H1 (cell line): ENCODE measurements at regions not wholly inside any gene's neighbourhood (a gene's known extent, or its start where the extent isn't known, plus 50 kb on each side); places are given as distances from the start of the nearest gene placed in this dataset.

Experiments used
- CTCF ChIA-PET: fragments of 300-600 bp; sonication (Branson Sonifier 250); formaldehyde crosslinking; loops from one replicate; lab custom pipeline; 2021; ENCODE audit not compliant: partially characterized antibody; lab: Charles Lee
- POLR2A ChIA-PET: fragments of 300-600 bp; sonication (Branson Sonifier 250); formaldehyde crosslinking; loops from one replicate; lab custom pipeline; 2021; ENCODE audit warnings: inconsistent platforms; ENCODE audit not compliant: partially characterized antibody; lab: Charles Lee
- DNase-seq, 2 experiments: peaks; one replicate each; pipeline versions ENCODE4 v3.0.0 to v3.0.0-alpha.2; 2010 to 2022; ENCODE audit warnings: low spot score in 2 of 2, low read depth in 1 of 2, mixed read lengths in 1 of 2
- FAIRE-seq: peaks from 2 replicates; lab custom pipeline; 2011; peaks lifted over from hg19 to GRCh38; lab: Jason Lieb, UNC
- H2AFZ ChIP-seq: 2 replicates; pipeline ENCODE4 v1.8.1; 2012; ENCODE audit warnings: low read length, inconsistent platforms
- H2AK5ac ChIP-seq: 2 replicates; pipeline ENCODE4 v1.6.1; 2013; ENCODE audit warnings: low read depth, low read length
- H2BK120ac ChIP-seq: replicated peaks from 2 replicates; pipeline ENCODE3; 2013; ENCODE audit warnings: low read depth, low read length, inconsistent platforms
- H2BK12ac ChIP-seq: 2 replicates; pipeline ENCODE4 v1.6.1; 2013; ENCODE audit warnings: low read depth, low read length
- H2BK15ac ChIP-seq: 2 replicates; pipeline ENCODE4 v1.6.1; 2013; ENCODE audit warnings: low read length
- H2BK20ac ChIP-seq: 2 replicates; pipeline ENCODE4 v1.6.1; 2013; ENCODE audit warnings: low read length
- H2BK5ac ChIP-seq: 2 replicates; pipeline ENCODE4 v1.6.1; 2013; ENCODE audit warnings: low read depth, low read length
- H3K14ac ChIP-seq: 2 replicates; pipeline ENCODE4 v1.6.1; 2013; ENCODE audit warnings: inconsistent platforms; ENCODE audit not compliant: insufficient read length
- H3K18ac ChIP-seq: 2 replicates; pipeline ENCODE4 v1.6.1; 2013; ENCODE audit warnings: low read length; ENCODE audit errors: extremely low read depth
- H3K23ac ChIP-seq: 2 replicates; pipeline ENCODE4 v1.6.1; 2013; ENCODE audit warnings: inconsistent platforms; ENCODE audit not compliant: insufficient read length
- H3K23me2 ChIP-seq: 2 replicates; pipeline ENCODE4 v1.6.1; 2013; ENCODE audit warnings: low read depth, low read length
- H3K27ac ChIP-seq: 2 replicates; pipeline ENCODE4 v1.6.1; 2011; ENCODE audit warnings: low read depth, low read length, inconsistent platforms
- H3K27me3 ChIP-seq, 4 experiments: replicated peaks in 1 of 4; 1 replicate in 1 of 4; 2 replicates in 3 of 4; pipeline versions ENCODE4 v1.6.1 to v1.8.1; 2011 to 2013; ENCODE audit warnings: low read length in 3 of 4, mild to moderate bottlenecking in 3 of 4, inconsistent platforms in 2 of 4, mixed read lengths in 2 of 4, moderate library complexity in 1 of 4; ENCODE audit not compliant: control insufficient read depth in 3 of 4, insufficient read depth in 3 of 4; ENCODE audit errors: extremely low read depth in 1 of 4
- H3K36me3 ChIP-seq, 4 experiments: 2 replicates each; pipeline versions ENCODE4 v1.6.1 to v1.8.1; 2011 to 2013; ENCODE audit warnings: mild to moderate bottlenecking in 4 of 4, low read length in 3 of 4, moderate library complexity in 2 of 4, control low read depth in 1 of 4, inconsistent platforms in 1 of 4; ENCODE audit not compliant: insufficient read depth in 4 of 4, control insufficient read depth in 2 of 4
- H3K4ac ChIP-seq: replicated peaks from 2 replicates; pipeline ENCODE3; 2013; ENCODE audit warnings: low read length, low read depth, mixed read lengths, inconsistent platforms; ENCODE audit not compliant: insufficient read length
- H3K4me1 ChIP-seq, 4 experiments: replicated peaks in 1 of 4; 1 replicate in 1 of 4; 2 replicates in 3 of 4; pipeline versions ENCODE4 v1.6.1 to v1.8.1; 2011 to 2013; ENCODE audit warnings: low read length in 3 of 4, inconsistent platforms in 2 of 4, mixed read lengths in 1 of 4; ENCODE audit not compliant: insufficient read depth in 4 of 4, control insufficient read depth in 3 of 4
- H3K4me2 ChIP-seq, 2 experiments: 2 replicates each; pipeline versions ENCODE4 v1.6.1 to v1.8.1; 2011 to 2013; ENCODE audit warnings: low read depth in 2 of 2, low read length in 2 of 2, control low read depth in 1 of 2, inconsistent platforms in 1 of 2, mild to moderate bottlenecking in 1 of 2; ENCODE audit not compliant: insufficient read depth in 1 of 2
- H3K4me3 ChIP-seq, 4 experiments: fragments of 200-600, 300-600 bp in 1 of 4; sonication (generic), shearing (Covaris generic), sonication (Bioruptor Twin) in 1 of 4; 2 replicates each; pipeline versions ENCODE4 v1.5.1 to v1.8.1; 2011 to 2016; ENCODE audit warnings: low read length in 4 of 4, low read depth in 3 of 4, control low read depth in 2 of 4, inconsistent platforms in 2 of 4, mild to moderate bottlenecking in 2 of 4, mixed read lengths in 1 of 4, moderate library complexity in 1 of 4; ENCODE audit not compliant: insufficient read depth in 2 of 4; ENCODE audit errors: extremely low read depth in 1 of 4
- H3K56ac ChIP-seq: replicated peaks from 2 replicates; pipeline ENCODE3; 2013; ENCODE audit warnings: low read depth, mild to moderate bottlenecking, mixed read lengths, low read length, inconsistent platforms; ENCODE audit not compliant: insufficient read length
- H3K79me1 ChIP-seq: 2 replicates; pipeline ENCODE4 v1.6.1; 2013; ENCODE audit warnings: low read depth, low read length, control low read depth
- H3K79me2 ChIP-seq, 2 experiments: 2 replicates each; pipeline versions ENCODE4 v1.6.1 to v1.8.1; 2012 to 2013; ENCODE audit warnings: low read length in 2 of 2, mild to moderate bottlenecking in 2 of 2, inconsistent platforms in 1 of 2; ENCODE audit not compliant: insufficient read depth in 2 of 2, control insufficient read depth in 1 of 2
- H3K9ac ChIP-seq, 4 experiments: replicated peaks in 1 of 4; 1 replicate in 1 of 4; 2 replicates in 3 of 4; pipeline versions ENCODE4 v1.6.1 to v1.8.1; 2011 to 2013; ENCODE audit warnings: low read depth in 3 of 4, low read length in 3 of 4, control low read depth in 2 of 4, mild to moderate bottlenecking in 2 of 4, moderate library complexity in 2 of 4, inconsistent platforms in 1 of 4; ENCODE audit errors: extremely low read depth in 1 of 4
- H3K9me3 ChIP-seq, 2 experiments: 2 replicates each; pipeline versions ENCODE4 v1.6.1 to v1.8.1; 2012 to 2013; ENCODE audit warnings: mild to moderate bottlenecking in 2 of 2, moderate library complexity in 2 of 2, control low read depth in 1 of 2, inconsistent platforms in 1 of 2, low read depth in 1 of 2, low read length in 1 of 2, mixed read lengths in 1 of 2; ENCODE audit not compliant: insufficient read depth in 2 of 2
- H4K20me1 ChIP-seq, 2 experiments: replicated peaks in 1 of 2; 2 replicates each; pipeline versions ENCODE3 to v1.8.1; 2011 to 2013; ENCODE audit warnings: inconsistent platforms in 2 of 2, low read length in 2 of 2, mild to moderate bottlenecking in 1 of 2; ENCODE audit not compliant: insufficient read depth in 2 of 2, control insufficient read depth in 1 of 2
- H4K5ac ChIP-seq: 2 replicates; pipeline ENCODE4 v1.6.1; 2013; ENCODE audit warnings: low read length, low read depth, mixed read lengths, inconsistent platforms; ENCODE audit not compliant: insufficient read length
- H4K8ac ChIP-seq: 2 replicates; pipeline ENCODE4 v1.8.0; 2013; ENCODE audit warnings: mild to moderate bottlenecking, moderate library complexity, low read length, inconsistent platforms; ENCODE audit not compliant: insufficient read depth; ENCODE audit errors: extremely low read depth
- H4K91ac ChIP-seq: replicated peaks from 2 replicates; pipeline ENCODE3; 2013; ENCODE audit warnings: low read length, mixed read lengths, inconsistent platforms; ENCODE audit not compliant: insufficient read length
- CEBPB ChIP-seq: IDR thresholded peaks from 2 replicates; pipeline ENCODE4 v1.6.1; 2012; ENCODE audit warnings: low read depth, low read length
- HDAC2 ChIP-seq, 2 experiments: fragments of 300-600 bp in 1 of 2; sonication (generic) in 1 of 2; IDR thresholded peaks; 2 replicates each; pipeline ENCODE4 v1.6.1; 2011 to 2012; ENCODE audit warnings: low read depth in 2 of 2, low read length in 2 of 2, mild to moderate bottlenecking in 2 of 2, moderate library complexity in 2 of 2, borderline replicate concordance in 1 of 2, inconsistent platforms in 1 of 2
- KDM1A ChIP-seq: fragments of 200-600, 300-600 bp; sonication (generic); IDR thresholded peaks from 2 replicates; pipeline ENCODE4 v1.7.1; 2016; ENCODE audit warnings: mild to moderate bottlenecking, low read length, borderline replicate concordance
- SAP30 ChIP-seq: fragments of 300-600 bp; sonication (generic); IDR thresholded peaks from 2 replicates; pipeline ENCODE4 v1.7.1; 2012; ENCODE audit warnings: low read length, moderate library complexity, mild to moderate bottlenecking, inconsistent platforms; ENCODE audit not compliant: insufficient read depth, insufficient replicate concordance
- SIX5 ChIP-seq: IDR thresholded peaks from 2 replicates; pipeline ENCODE4 v1.6.1; 2011; ENCODE audit warnings: mild to moderate bottlenecking, low read depth, low read length
- WGBS, 2 experiments: shearing (Covaris generic) in 1 of 2; methylation state at CpG; one replicate each; pipeline versions ENCODE4 v1.1.6 to v1.1.7; 2013 to 2015; ENCODE audit warnings: low lambda C conversion rate in 2 of 2, mixed read lengths in 2 of 2, inconsistent platforms in 1 of 2, low coverage in 1 of 2, missing lambda C conversion rate in 1 of 2; ENCODE audit not compliant: insufficient replicate concordance in 2 of 2, insufficient coverage in 1 of 2, insufficient read length in 1 of 2; ENCODE audit errors: extremely low coverage in 1 of 2, missing lambda C conversion rate in 1 of 2; 5-methylcytosine and 5-hydroxymethylcytosine counted together
- TF ChIP-seq, protein P1 (sequence below): IDR thresholded peaks from 2 replicates; pipeline ENCODE4 v1.6.1; 2012; ENCODE audit warnings: inconsistent platforms

DNA sequence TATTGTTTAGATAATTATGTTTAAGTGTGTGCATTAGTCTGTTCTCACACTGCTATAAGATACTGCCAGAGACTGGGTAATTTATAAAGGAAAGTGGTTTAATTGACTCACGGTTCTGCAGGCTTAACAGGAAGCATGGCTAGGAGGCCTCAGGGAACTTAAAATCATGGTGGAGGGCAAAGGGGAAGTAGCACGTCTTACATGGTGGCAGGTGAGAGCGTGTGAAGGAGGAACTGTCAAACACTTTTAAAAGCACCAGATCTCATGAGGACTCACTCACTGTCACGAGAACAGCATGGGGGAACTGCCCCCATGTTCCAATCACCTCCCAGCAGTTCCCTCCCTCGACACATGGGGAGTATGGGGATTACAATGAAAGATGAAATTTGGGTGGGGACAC lies 203.5 kb upstream of the GOT2 start:
- no peak overlapping the region for H3K9ac ChIP-seq
- H3K23ac ChIP-seq: no peak overlapping the region
- H4K8ac ChIP-seq: no peak overlapping the region
- DNase-seq: no peak
- H2BK20ac ChIP-seq: no peak overlapping the region
- H3K27ac ChIP-seq: no peak overlapping the region
- H4K20me1 ChIP-seq: no peaks in the 10 kb centered on the region
- TF ChIP-seq SIX5 (no peak), HDAC2 (IDR thresholded peaks at IDR 0.05; ENCODE audit: borderline replicate concordance in 1 of 2, low read depth in 2 of 2, low read length in 2 of 2) (no peak), CEBPB (no peak), SAP30 (no peak), KDM1A (no peak)
- TF ChIP-seq, protein P1, sequence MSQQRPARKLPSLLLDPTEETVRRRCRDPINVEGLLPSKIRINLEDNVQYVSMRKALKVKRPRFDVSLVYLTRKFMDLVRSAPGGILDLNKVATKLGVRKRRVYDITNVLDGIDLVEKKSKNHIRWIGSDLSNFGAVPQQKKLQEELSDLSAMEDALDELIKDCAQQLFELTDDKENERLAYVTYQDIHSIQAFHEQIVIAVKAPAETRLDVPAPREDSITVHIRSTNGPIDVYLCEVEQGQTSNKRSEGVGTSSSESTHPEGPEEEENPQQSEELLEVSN: no peak
- no peaks in the 10 kb centered on the region for H3K27me3 ChIP-seq
- no peak overlapping the region for H3K18ac ChIP-seq
- H4K91ac ChIP-seq: no peak overlapping the region
- H2AFZ ChIP-seq: no peak overlapping the region
- H3K4me1 ChIP-seq: peaks cover 0 to 9% (median 1%) of the 10 kb centered on the region in 4 experiments; a peak in 5 of 7 replicates
- WGBS, 2 experiments: 89% methylated on average over 5 of the region's 5 CpGs; no CpG with 5 or more reads in 1 of the 2 experiments
- no peaks in the 10 kb centered on the region for H3K79me2 ChIP-seq
- H3K14ac ChIP-seq: no peak overlapping the region
- H2BK15ac ChIP-seq: no peak overlapping the region
- no peak overlapping the region for H3K56ac ChIP-seq
- no peaks in the 10 kb centered on the region for H3K79me1 ChIP-seq
- H3K23me2 ChIP-seq: no peaks in the 10 kb centered on the region; the same call in 1 of the 2 replicates
- no peak for FAIRE-seq
- H3K4me3 ChIP-seq: no peak overlapping the region
- ChIA-PET POLR2A (interaction anchor here (0.6 kb wide), 1 partner anchor 22 kb away, joined by 4 read pairs; no protein-coding TSS in a partner anchor), CTCF (no interaction called here)
- H2BK120ac ChIP-seq: no peak overlapping the region
- no peaks in the 10 kb centered on the region; a peak in 1 of 4 replicates for H3K9me3 ChIP-seq
- no peak overlapping the region for H2AK5ac ChIP-seq
- H4K5ac ChIP-seq: no peak overlapping the region
- no peak overlapping the region for H3K4ac ChIP-seq
- H3K36me3 ChIP-seq: no peaks in the 10 kb centered on the region; a peak in 1 of 8 replicates
- H2BK12ac ChIP-seq: no peak overlapping the region
- no peak overlapping the region for H2BK5ac ChIP-seq
- no peak overlapping the region for H3K4me2 ChIP-seq
